ENCODE measurements at regions not wholly inside any gene's neighbourhood (a gene's known extent, or its start where the extent isn't known, plus 50 kb on each side); places are given as distances from the start of the nearest gene placed in this dataset.

- no peak for TF ChIP-seq E2F4 (IDR thresholded peaks at IDR 0.05; ENCODE audit: low read depth, low read length)
- TF ChIP-seq CEBPZ (IDR thresholded peaks at IDR 0.05; ENCODE audit: low read depth, low read length) = no peak
- TF ChIP-seq HDGF (IDR thresholded peaks at IDR 0.05) = no peak
- no peak for TF ChIP-seq ZSCAN29 (IDR thresholded peaks at IDR 0.05)
- no peak for TF ChIP-seq DPF2 (IDR thresholded peaks at IDR 0.05)
- no peak for TF ChIP-seq USF2 (IDR thresholded peaks at IDR 0.05; ENCODE audit: borderline replicate concordance, low read depth, low read length)
- no peak for TF ChIP-seq TCF12 (IDR thresholded peaks at IDR 0.05; ENCODE audit: low read depth, low read length)
- TF ChIP-seq WRNIP1 (IDR thresholded peaks at IDR 0.05; ENCODE audit: borderline replicate concordance, low read depth, low read length) = no peak
- TF ChIP-seq CREM (IDR thresholded peaks at IDR 0.05; ENCODE audit: low read depth) = no peak
- TF ChIP-seq FOXK2 (IDR thresholded peaks at IDR 0.05) = no peak
- TF ChIP-seq SIX5 (IDR thresholded peaks at IDR 0.05; ENCODE audit: low read depth, low read length, severe bottlenecking) = no peak
- no peak for TF ChIP-seq ZNF384 (IDR thresholded peaks at IDR 0.05; ENCODE audit: borderline replicate concordance, low read depth, low read length)
- no peak for TF ChIP-seq ZNF622 (IDR thresholded peaks at IDR 0.05)
- no peak for TF ChIP-seq TCF3 (IDR thresholded peaks at IDR 0.05; ENCODE audit: borderline replicate concordance, insufficient read depth, low read depth, low read length)
- TF ChIP-seq STAT1 (conservative IDR thresholded peaks at IDR 0.05) = no peak
Observed at GRCh38 chr2:215830304-215830703, 183.0 kb downstream of the MREG start (continued).
